ENCODE measurements at regions not wholly inside any gene's neighbourhood (a gene's known extent, or its start where the extent isn't known, plus 50 kb on each side); places are given as distances from the start of the nearest gene placed in this dataset.

- no peaks in the 10 kb centered on the region for H3K9me3 ChIP-seq
- H3K27me3 ChIP-seq, result no peaks in the 10 kb centered on the region
- intact Hi-C loops (cut with DNase I; ENCODE audit: low total_unique reads), result no loop called here
- no peak overlapping the region for H3K27ac ChIP-seq
- H3K36me3 ChIP-seq, result no peaks in the 10 kb centered on the region
- H3K4me1 ChIP-seq, result peaks cover 0 to 3% (median 0%) of the 10 kb centered on the region in 4 donors
- H3K4me3 ChIP-seq, result no peak overlapping the region
- DNase-seq, result no peak
- TF ChIP-seq, protein P1, sequence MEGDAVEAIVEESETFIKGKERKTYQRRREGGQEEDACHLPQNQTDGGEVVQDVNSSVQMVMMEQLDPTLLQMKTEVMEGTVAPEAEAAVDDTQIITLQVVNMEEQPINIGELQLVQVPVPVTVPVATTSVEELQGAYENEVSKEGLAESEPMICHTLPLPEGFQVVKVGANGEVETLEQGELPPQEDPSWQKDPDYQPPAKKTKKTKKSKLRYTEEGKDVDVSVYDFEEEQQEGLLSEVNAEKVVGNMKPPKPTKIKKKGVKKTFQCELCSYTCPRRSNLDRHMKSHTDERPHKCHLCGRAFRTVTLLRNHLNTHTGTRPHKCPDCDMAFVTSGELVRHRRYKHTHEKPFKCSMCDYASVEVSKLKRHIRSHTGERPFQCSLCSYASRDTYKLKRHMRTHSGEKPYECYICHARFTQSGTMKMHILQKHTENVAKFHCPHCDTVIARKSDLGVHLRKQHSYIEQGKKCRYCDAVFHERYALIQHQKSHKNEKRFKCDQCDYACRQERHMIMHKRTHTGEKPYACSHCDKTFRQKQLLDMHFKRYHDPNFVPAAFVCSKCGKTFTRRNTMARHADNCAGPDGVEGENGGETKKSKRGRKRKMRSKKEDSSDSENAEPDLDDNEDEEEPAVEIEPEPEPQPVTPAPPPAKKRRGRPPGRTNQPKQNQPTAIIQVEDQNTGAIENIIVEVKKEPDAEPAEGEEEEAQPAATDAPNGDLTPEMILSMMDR (IDR thresholded peaks at IDR 0.05), result no peak
- no peak for TF ChIP-seq EP300 (IDR thresholded peaks at IDR 0.05)
- no peak for TF ChIP-seq POLR2AphosphoS5 (IDR thresholded peaks at IDR 0.05)
- no peak for TF ChIP-seq POLR2A (IDR thresholded peaks at IDR 0.05)
Measured at GRCh38 chr6:93584300-93584699, 164.9 kb upstream of the EPHA7 start.

GRCh38 chr6:93581371-93581770 lies 162.0 kb upstream of the EPHA7 start:
- no peaks in the 10 kb centered on the region for H3K36me3 ChIP-seq
- intact Hi-C loops (cut with DNase I; ENCODE audit: low total_unique reads), result no loop called here
- H3K9me3 ChIP-seq, result no peaks in the 10 kb centered on the region
- TF ChIP-seq, protein P1 (IDR thresholded peaks at IDR 0.05), result no peak
- TF ChIP-seq POLR2A (IDR thresholded peaks at IDR 0.05), result no peak
- no peak for TF ChIP-seq EP300 (IDR thresholded peaks at IDR 0.05)
- TF ChIP-seq POLR2AphosphoS5 (IDR thresholded peaks at IDR 0.05), result no peak
- peaks cover 0 to 3% (median 0%) of the 10 kb centered on the region in 4 donors for H3K4me1 ChIP-seq
- no peak for DNase-seq
- H3K4me3 ChIP-seq, result no peak overlapping the region
- WGBS, 5 donors, result 71 to 80% (median 75%) methylated on average over 4 of the region's 4 CpGs
- no peak overlapping the region for H3K27ac ChIP-seq
- no peaks in the 10 kb centered on the region for H3K27me3 ChIP-seq

DNA sequence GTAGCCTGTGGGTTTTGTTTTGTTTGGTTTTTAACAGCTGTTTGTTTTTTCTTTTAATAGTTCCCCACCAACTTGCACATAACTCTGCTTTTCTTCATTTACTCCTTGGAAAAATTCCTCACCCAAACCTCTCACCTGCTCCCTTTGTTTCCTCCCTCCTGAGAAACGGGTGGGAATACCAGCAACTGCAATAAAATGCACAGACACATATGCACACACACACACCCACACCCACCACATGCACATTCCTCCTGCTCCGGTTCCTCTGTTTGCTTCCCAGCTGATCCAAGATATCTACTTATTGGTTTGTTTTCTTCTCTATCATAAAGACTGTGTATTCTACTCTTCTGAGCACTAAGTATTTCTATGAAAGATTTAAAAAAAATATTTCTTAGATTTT lies 161.1 kb upstream of the EPHA7 start:
- H3K4me1 ChIP-seq, result peaks cover 0 to 11% (median 0%) of the 10 kb centered on the region in 4 donors
- H3K36me3 ChIP-seq, result no peaks in the 10 kb centered on the region
- intact Hi-C loops (cut with DNase I; ENCODE audit: low total_unique reads), result no loop called here
- H3K27me3 ChIP-seq, result no peaks in the 10 kb centered on the region
- H3K27ac ChIP-seq, result no peak overlapping the region
- WGBS, 5 donors, result 13 to 38% (median 19%) methylated on average over 2 of the region's 2 CpGs
- no peak for DNase-seq
- H3K4me3 ChIP-seq, result no peak overlapping the region
- no peaks in the 10 kb centered on the region for H3K9me3 ChIP-seq
- no peak for TF ChIP-seq EP300 (IDR thresholded peaks at IDR 0.05)

DNA sequence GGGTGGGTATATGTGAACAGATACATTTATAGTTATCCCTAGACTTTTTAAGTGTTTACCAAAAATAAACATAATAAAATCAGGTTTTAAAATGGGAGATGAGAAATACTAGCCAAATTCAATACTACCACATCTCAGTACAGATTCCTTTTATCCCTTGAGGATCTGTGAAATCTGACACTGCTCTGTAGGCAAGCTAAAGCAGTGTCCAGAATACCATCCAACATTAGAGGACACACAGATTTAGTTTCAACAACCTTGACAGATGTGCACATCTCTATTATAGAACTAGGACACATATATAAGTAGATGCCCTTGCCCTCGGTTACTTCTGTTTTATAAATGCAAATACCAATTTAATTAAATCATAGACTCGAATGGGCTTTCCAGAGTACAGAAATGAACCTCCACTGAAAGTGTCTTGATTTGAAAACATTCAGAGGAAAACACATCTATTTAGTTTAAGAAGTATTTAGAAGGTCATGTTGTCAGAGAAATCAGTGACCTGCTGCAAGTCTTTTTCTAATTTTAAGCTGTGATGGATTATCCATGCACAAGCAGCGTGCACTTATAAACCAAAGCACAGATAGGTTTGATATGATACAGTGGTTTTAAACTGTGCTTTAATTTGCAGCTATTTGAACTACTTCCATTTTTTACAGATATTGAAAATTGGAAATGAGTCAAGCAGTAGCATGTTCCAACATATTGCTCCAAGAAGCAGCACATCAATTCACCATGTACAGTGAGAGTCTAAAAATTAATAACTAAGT lies 156.3 kb upstream of the EPHA7 start:
- Histone ChIP-seq H3K27me3 (no peaks in the 10 kb centered on the region), H3K27ac (no peak overlapping the region), H3K4me1 (peaks cover 0 to 12% (median 0%) of the 10 kb centered on the region in 4 donors), H3K9me3 (no peaks in the 10 kb centered on the region), H3K4me3 (no peak overlapping the region), H3K36me3 (no peaks in the 10 kb centered on the region)
- DNase-seq, result no peak
- WGBS, 5 donors, result 44 to 66% (median 63%) methylated on average over 3 of the region's 3 CpGs
- TF ChIP-seq EP300 (IDR thresholded peaks at IDR 0.05) (no peak), POLR2A (IDR thresholded peaks at IDR 0.05) (no peak), POLR2AphosphoS5 (IDR thresholded peaks at IDR 0.05) (no peak)
- TF ChIP-seq, protein P1 (IDR thresholded peaks at IDR 0.05), result no peak
- intact Hi-C loops (cut with DNase I; ENCODE audit: low total_unique reads), result no loop called here

DNA sequence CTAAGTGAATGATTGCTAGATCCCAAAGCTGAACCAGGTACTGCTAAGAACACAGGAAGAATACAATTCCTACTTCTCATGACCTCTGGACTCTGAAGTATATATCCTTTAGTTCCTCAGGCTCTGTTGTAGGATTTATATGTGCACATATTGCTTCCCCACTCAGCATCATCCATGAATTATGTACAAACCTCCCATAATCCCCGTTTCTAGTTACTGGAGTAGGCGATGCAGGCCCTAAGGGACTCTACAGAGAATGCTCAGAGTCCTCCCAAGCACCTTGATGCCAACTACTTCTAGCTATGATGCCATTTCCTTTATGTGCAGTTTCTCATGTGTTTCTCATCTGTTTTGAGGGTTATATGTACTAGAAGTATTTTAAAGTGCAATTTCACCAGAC lies 154.9 kb upstream of the EPHA7 start:
- intact Hi-C loops (cut with DNase I; ENCODE audit: low total_unique reads), result no loop called here
- Histone ChIP-seq H3K4me3 (no peak overlapping the region), H3K27me3 (no peaks in the 10 kb centered on the region), H3K27ac (no peak overlapping the region), H3K9me3 (no peaks in the 10 kb centered on the region), H3K36me3 (no peaks in the 10 kb centered on the region), H3K4me1 (peaks cover 0 to 9% (median 0%) of the 10 kb centered on the region in 4 donors)
- TF ChIP-seq POLR2AphosphoS5 (IDR thresholded peaks at IDR 0.05) (no peak), POLR2A (IDR thresholded peaks at IDR 0.05) (no peak), EP300 (IDR thresholded peaks at IDR 0.05) (no peak)
- TF ChIP-seq, protein P1 (IDR thresholded peaks at IDR 0.05), result no peak
- 69 to 77% (median 75%) methylated on average over 2 of the region's 2 CpGs for WGBS, 5 donors
- DNase-seq, result no peak
